ENCODE measurements at regions not wholly inside any gene's neighbourhood (a gene's known extent, or its start where the extent isn't known, plus 50 kb on each side); places are given as distances from the start of the nearest gene placed in this dataset.

DNA sequence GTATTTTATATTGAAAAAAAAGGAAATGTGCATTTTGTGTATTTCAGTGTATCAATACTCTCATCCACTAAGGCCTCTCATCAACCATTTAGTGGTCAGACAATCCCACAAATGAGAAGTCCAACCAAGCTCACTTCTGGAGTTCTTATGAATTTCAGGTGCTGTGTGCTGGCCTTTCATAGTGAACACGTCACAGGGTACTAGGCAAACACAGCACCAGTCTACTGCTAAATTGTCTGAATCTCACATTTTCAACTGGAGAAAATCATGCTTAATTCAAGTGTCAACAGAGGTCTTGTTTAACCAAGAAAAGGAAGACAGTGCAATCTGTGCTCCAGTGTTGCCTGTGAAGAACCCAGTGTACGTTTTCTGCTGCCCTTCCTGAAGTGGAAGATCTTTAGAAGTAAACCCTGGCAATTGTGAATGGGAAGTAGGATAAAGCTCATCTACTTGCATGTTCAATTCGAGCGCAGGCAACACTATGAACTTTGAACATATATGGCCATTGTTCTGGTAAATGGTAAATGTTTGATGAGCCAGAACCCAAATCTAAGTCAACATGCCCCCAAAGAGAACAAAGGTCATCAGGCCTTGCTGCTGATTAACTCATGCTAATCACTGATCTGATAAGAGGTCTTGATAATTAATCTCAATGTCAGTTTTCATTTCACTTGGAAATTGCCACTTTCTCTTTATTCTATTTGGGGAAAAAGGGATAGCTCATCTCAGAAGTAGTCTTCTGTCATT is 439.2 kb upstream of the SOX9 start:
- no peak for DNase-seq (ENCODE audit: low spot score)
- H3K36me3 ChIP-seq, result no peaks in the 10 kb centered on the region
- H3K27me3 ChIP-seq, result no peaks in the 10 kb centered on the region
- no peak overlapping the region for H3K4me3 ChIP-seq
- no peaks in the 10 kb centered on the region for H3K4me1 ChIP-seq
- no peak for TF ChIP-seq CTCF (IDR thresholded peaks at IDR 0.05)
- H3K9me3 ChIP-seq, result no peaks in the 10 kb centered on the region
- no peak overlapping the region for H3K27ac ChIP-seq

GRCh38 chr17:71682174-71682494 is 438.7 kb upstream of the SOX9 start:
- no peak for TF ChIP-seq CTCF (IDR thresholded peaks at IDR 0.05)
- H3K4me1 ChIP-seq, result no peaks in the 10 kb centered on the region
- no peak for DNase-seq (ENCODE audit: low spot score)
- H3K4me3 ChIP-seq, result no peak overlapping the region
- H3K27ac ChIP-seq, result no peak overlapping the region
- H3K36me3 ChIP-seq, result no peaks in the 10 kb centered on the region
- no peaks in the 10 kb centered on the region for H3K9me3 ChIP-seq
- no peaks in the 10 kb centered on the region for H3K27me3 ChIP-seq

GRCh38 chr17:71689782-71690181 is 431.0 kb upstream of the SOX9 start:
- Histone ChIP-seq H3K4me1 (no peaks in the 10 kb centered on the region), H3K27me3 (no peaks in the 10 kb centered on the region), H3K9me3 (no peaks in the 10 kb centered on the region), H3K36me3 (no peaks in the 10 kb centered on the region), H3K27ac (no peak overlapping the region), H3K4me3 (no peak overlapping the region)
- no peak for TF ChIP-seq CTCF (IDR thresholded peaks at IDR 0.05)
- no peak for DNase-seq (ENCODE audit: low spot score)

- Histone ChIP-seq H3K9me3 (no peaks in the 10 kb centered on the region), H3K27ac (no peak overlapping the region), H3K4me3 (no peak overlapping the region), H3K36me3 (no peaks in the 10 kb centered on the region), H3K27me3 (no peaks in the 10 kb centered on the region), H3K4me1 (no peaks in the 10 kb centered on the region)
- no peak for DNase-seq (ENCODE audit: low spot score)
- no peak for TF ChIP-seq CTCF (IDR thresholded peaks at IDR 0.05)
Measured at GRCh38 chr17:71699907-71700306, 420.9 kb upstream of the SOX9 start.

DNA sequence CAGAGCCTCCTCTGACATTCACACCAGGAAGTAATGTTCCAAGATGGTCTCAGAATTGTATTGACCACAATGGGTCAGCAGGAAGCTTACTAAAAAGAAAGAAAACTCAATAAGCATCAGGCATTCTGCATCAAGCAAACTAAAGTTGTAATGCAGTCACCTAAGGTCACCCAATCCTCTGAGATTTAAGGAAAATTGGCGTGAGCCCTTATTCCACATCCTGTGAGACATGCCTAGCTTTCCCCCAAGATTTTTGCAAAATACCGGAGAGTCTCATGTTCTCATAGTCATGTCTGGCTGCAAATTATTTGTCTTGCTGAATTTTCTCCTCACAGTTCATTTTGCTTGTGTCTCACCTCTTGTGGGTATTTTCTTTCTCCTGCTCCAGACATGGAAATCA is 417.1 kb upstream of the SOX9 start:
- TF ChIP-seq CTCF (IDR thresholded peaks at IDR 0.05), result no peak
- Histone ChIP-seq H3K27me3 (no peaks in the 10 kb centered on the region), H3K4me3 (no peak overlapping the region), H3K4me1 (no peaks in the 10 kb centered on the region), H3K27ac (no peak overlapping the region), H3K9me3 (no peaks in the 10 kb centered on the region), H3K36me3 (no peaks in the 10 kb centered on the region)
- DNase-seq (ENCODE audit: low spot score), result no peak

- no peak for TF ChIP-seq CTCF (IDR thresholded peaks at IDR 0.05)
Measured at GRCh38 chr17:71709271-71709890, 411.4 kb upstream of the SOX9 start.

More at GRCh38 chr17:71709271-71709890, 411.4 kb upstream of the SOX9 start:
- no peaks in the 10 kb centered on the region for H3K27me3 ChIP-seq
- H3K4me3 ChIP-seq, result no peak overlapping the region
- H3K27ac ChIP-seq, result no peak overlapping the region
- H3K36me3 ChIP-seq, result no peaks in the 10 kb centered on the region
- no peaks in the 10 kb centered on the region for H3K9me3 ChIP-seq
- DNase-seq (ENCODE audit: low spot score), result no peak
- H3K4me1 ChIP-seq, result no peaks in the 10 kb centered on the region
